Brain pericyte (primary cell): ENCODE measurements at regions not wholly inside any gene's neighbourhood (a gene's known extent, or its start where the extent isn't known, plus 50 kb on each side); places are given as distances from the start of the nearest gene placed in this dataset.
"Not testable (repeated sequence)": the region's sequence is repeated elsewhere in the genome, so short reads cannot be mapped to it uniquely, and the experiment has no call there.

Source experiments
- DNase-seq: peaks from one replicate; pipeline ENCODE4 v3.0.0-alpha.2; 2012; ENCODE audit warnings: low read depth, low spot score

- DNase-seq, result not testable (repeated sequence)
Measured at GRCh38 chr16:31745098-31745497, 128.5 kb upstream of the ZNF267 start.

- DNase-seq, result no peak
Measured at GRCh38 chr16:31745900-31746299, 127.7 kb upstream of the ZNF267 start.

- DNase-seq, result no peak
Measured at GRCh38 chr16:31754998-31755615, 118.5 kb upstream of the ZNF267 start.

- DNase-seq, result no peak
Measured at GRCh38 chr16:31764103-31764502, 109.5 kb upstream of the ZNF267 start.

DNA sequence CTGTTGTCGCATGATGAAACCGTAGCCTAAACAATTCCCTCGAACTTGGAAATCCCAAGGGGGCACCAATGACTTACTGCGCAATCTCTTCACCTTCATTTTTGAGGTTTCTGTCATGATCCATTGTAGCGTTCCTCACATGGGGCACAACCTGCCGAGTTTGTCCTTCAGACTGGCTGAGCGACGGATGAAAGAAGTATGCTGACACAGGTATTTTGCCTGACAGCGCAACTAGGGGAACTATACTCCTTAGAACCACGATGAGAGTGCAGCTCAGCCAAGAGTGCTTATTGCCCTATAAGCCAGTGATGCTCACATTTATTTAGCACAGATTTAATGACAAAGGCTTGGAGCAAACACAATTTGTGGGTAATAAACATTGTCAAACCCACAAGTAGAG is 106.3 kb upstream of the ZNF267 start:
- DNase-seq, result no peak

DNA sequence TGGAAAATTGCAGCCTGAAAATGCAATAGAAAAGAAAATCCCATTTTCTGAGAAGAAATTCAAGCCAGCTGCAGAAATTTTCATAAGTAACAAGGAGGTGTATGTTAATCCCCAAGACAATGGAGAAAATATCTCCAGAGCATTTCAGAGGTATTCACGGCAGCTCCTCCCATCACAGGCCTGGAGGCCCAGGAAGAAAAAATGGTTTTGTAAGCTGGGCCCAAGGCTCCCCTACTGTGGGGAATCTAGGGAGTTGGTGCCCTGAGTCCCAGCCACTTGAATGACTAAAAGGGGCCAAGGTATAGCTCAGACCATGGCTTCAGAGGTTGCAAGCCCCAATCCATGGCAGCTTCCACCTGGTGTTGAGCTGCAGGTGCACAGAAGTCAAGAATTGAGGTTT is 93.3 kb upstream of the ZNF267 start:
- no peak for DNase-seq

- DNase-seq, result no peak
Measured at GRCh38 chr16:31785126-31785525, 88.5 kb upstream of the ZNF267 start.

DNA sequence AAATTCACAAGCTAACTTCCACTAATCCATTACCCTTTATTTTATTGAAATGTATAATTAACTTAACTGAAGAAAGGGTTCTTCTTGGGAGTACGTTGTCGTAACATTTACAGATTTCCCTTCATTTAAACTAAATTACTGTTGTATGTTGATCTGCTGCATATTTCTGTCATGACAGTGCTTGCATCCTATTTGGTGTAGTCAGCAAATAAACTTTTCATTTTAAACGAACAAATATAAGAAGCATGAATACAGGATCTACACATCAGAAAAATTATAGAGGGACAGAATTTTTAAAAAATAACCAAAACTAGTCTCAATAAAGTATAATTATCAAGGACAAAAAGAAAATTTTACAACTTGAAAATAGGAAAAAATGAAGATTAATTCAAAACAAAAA is 66.5 kb upstream of the ZNF267 start:
- DNase-seq, result no peak

- DNase-seq, result no peak
Measured at GRCh38 chr16:31810863-31811262, 62.7 kb upstream of the ZNF267 start.

DNA sequence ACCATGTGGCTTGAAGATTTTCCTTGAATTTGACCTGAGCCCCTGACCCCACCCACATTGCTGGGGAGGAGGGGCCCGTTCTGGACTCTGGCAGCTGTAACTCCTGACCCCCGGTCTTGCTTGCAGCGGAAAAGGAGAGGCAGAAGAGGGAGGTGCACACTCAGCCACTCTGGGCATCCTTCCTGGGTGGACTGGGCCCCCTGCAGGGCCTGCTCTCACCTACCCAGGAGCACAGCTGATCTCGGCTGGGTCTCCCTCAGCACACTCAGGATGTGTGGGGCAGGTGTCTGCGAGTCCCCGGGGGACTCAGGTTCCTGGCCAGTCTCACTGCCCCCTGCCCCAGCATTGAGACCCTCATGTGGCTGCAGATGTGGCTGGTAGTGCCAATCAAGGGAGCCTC is 57.5 kb upstream of the ZNF267 start:
- DNase-seq, result not testable (repeated sequence)

DNA sequence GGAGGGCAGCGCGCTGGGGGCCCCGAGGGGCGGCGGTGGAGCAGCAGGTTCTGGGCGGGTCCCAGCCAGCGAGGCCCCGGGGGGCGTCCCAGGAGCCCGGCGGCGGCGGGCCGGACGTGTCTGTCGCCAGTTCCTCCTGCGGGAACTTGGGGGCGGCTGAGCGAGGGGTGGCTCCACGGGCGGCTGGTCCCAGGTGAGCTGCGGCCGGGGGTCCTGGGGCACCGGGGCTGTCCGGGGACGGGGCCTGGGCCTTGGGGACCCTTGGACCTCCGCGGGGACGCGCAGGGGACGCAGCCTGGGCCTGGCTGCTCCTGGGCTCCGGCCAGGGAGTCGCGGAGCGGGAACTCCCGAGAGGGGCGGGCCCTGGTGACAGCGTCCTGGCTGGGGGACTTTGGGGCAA is 54.2 kb upstream of the ZNF267 start:
- DNase-seq, result no peak

DNA sequence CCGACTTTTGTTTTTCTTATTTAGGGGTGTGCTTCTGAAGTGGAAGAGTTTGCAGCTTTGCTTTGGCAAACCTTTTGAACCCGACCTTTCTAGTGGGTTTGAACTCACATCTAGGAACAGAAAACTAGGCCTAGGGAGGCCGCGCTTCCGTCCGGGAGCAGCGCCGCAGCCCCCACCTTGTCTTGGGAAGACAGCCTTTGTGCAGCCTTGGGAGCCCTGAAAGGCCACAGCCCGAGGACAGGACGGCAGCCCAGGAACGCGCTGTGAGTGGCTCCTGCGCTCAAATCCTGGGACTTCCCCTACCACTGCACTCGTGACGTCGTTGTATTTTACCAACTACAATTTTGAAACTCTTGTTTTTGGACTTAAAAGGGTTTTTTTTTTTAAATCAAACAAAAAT is 53.7 kb upstream of the ZNF267 start:
- DNase-seq, result no peak
